ENCODE measurements at regions not wholly inside any gene's neighbourhood (a gene's known extent, or its start where the extent isn't known, plus 50 kb on each side); places are given as distances from the start of the nearest gene placed in this dataset.

GRCh38 chr4:30471861-30472260, 248.3 kb upstream of the PCDH7 start:
- Histone ChIP-seq H3K79me2 (ENCODE audit: insufficient read depth, low read length) (no peaks in the 10 kb centered on the region), H3K36me3 (ENCODE audit: insufficient read depth, low read length) (no peaks in the 10 kb centered on the region), H3K4me2 (ENCODE audit: insufficient read depth, low read length) (no peak overlapping the region), H3K4me3 (ENCODE audit: insufficient read depth, low read length) (no peak overlapping the region), H2AFZ (ENCODE audit: low read length) (no peak overlapping the region), H3K9me3 (ENCODE audit: low read depth, low read length) (no peaks in the 10 kb centered on the region), H4K20me1 (ENCODE audit: insufficient read depth, low read length) (no peaks in the 10 kb centered on the region), H3K27me3 (ENCODE audit: insufficient read depth, low read length) (no peaks in the 10 kb centered on the region), H3K4me1 (ENCODE audit: insufficient read depth, low read length) (no peaks in the 10 kb centered on the region), H3K27ac (ENCODE audit: low read depth, low read length) (no peak overlapping the region)
- DNase-seq (ENCODE audit: insufficient read length, low spot score, missing footprints) = no peak
- no peak for TF ChIP-seq CTCF (IDR thresholded peaks at IDR 0.05; ENCODE audit: extremely low read depth, low read depth, low read length)

GRCh38 chr4:30473225-30473624, 246.9 kb upstream of the PCDH7 start:
- no peaks in the 10 kb centered on the region for H3K36me3 ChIP-seq (ENCODE audit: insufficient read depth, low read length)
- peaks cover 3% of the 10 kb centered on the region for H3K9me3 ChIP-seq (ENCODE audit: low read depth, low read length)
- H3K4me3 ChIP-seq (ENCODE audit: insufficient read depth, low read length) = no peak overlapping the region
- H3K79me2 ChIP-seq (ENCODE audit: insufficient read depth, low read length) = no peaks in the 10 kb centered on the region
- no peak for TF ChIP-seq CTCF (IDR thresholded peaks at IDR 0.05; ENCODE audit: extremely low read depth, low read depth, low read length)
- H3K4me1 ChIP-seq (ENCODE audit: insufficient read depth, low read length) = no peaks in the 10 kb centered on the region
- H3K27ac ChIP-seq (ENCODE audit: low read depth, low read length) = no peak overlapping the region
- no peaks in the 10 kb centered on the region for H4K20me1 ChIP-seq (ENCODE audit: insufficient read depth, low read length)
- no peak overlapping the region for H3K4me2 ChIP-seq (ENCODE audit: insufficient read depth, low read length)
- no peaks in the 10 kb centered on the region for H3K27me3 ChIP-seq (ENCODE audit: insufficient read depth, low read length)
- no peak overlapping the region for H2AFZ ChIP-seq (ENCODE audit: low read length)
- no peak for DNase-seq (ENCODE audit: insufficient read length, low spot score, missing footprints)

- Histone ChIP-seq H3K9me3 (ENCODE audit: low read depth, low read length) (no peaks in the 10 kb centered on the region), H3K36me3 (ENCODE audit: insufficient read depth, low read length) (no peaks in the 10 kb centered on the region), H3K4me1 (ENCODE audit: insufficient read depth, low read length) (no peaks in the 10 kb centered on the region), H4K20me1 (ENCODE audit: insufficient read depth, low read length) (no peaks in the 10 kb centered on the region), H3K4me3 (ENCODE audit: insufficient read depth, low read length) (no peak overlapping the region), H3K79me2 (ENCODE audit: insufficient read depth, low read length) (no peaks in the 10 kb centered on the region), H3K27me3 (ENCODE audit: insufficient read depth, low read length) (no peaks in the 10 kb centered on the region), H2AFZ (ENCODE audit: low read length) (no peak overlapping the region), H3K27ac (ENCODE audit: low read depth, low read length) (no peak overlapping the region), H3K4me2 (ENCODE audit: insufficient read depth, low read length) (no peak overlapping the region)
- no peak for TF ChIP-seq CTCF (IDR thresholded peaks at IDR 0.05; ENCODE audit: extremely low read depth, low read depth, low read length)
- no peak for DNase-seq (ENCODE audit: insufficient read length, low spot score, missing footprints)
Measured at GRCh38 chr4:30495251-30495650, 224.9 kb upstream of the PCDH7 start.

GRCh38 chr4:30495651-30496310, 224.4 kb upstream of the PCDH7 start:
- H3K27ac ChIP-seq (ENCODE audit: low read depth, low read length) = no peak overlapping the region

More at GRCh38 chr4:30495651-30496310, 224.4 kb upstream of the PCDH7 start:
- Histone ChIP-seq H2AFZ (ENCODE audit: low read length) (no peak overlapping the region), H3K27me3 (ENCODE audit: insufficient read depth, low read length) (no peaks in the 10 kb centered on the region), H3K79me2 (ENCODE audit: insufficient read depth, low read length) (no peaks in the 10 kb centered on the region), H3K4me1 (ENCODE audit: insufficient read depth, low read length) (no peaks in the 10 kb centered on the region), H3K36me3 (ENCODE audit: insufficient read depth, low read length) (no peaks in the 10 kb centered on the region), H3K9me3 (ENCODE audit: low read depth, low read length) (no peaks in the 10 kb centered on the region), H3K4me2 (ENCODE audit: insufficient read depth, low read length) (no peak overlapping the region), H3K4me3 (ENCODE audit: insufficient read depth, low read length) (no peak overlapping the region), H4K20me1 (ENCODE audit: insufficient read depth, low read length) (no peaks in the 10 kb centered on the region)
- no peak for TF ChIP-seq CTCF (IDR thresholded peaks at IDR 0.05; ENCODE audit: extremely low read depth, low read depth, low read length)
- DNase-seq (ENCODE audit: insufficient read length, low spot score, missing footprints) = no peak
